ENCODE measurements at regions not wholly inside any gene's neighbourhood (a gene's known extent, or its start where the extent isn't known, plus 50 kb on each side); places are given as distances from the start of the nearest gene placed in this dataset.
"Not testable (repeated sequence)": the region's sequence is repeated elsewhere in the genome, so short reads cannot be mapped to it uniquely, and the experiment has no call there.

DNA sequence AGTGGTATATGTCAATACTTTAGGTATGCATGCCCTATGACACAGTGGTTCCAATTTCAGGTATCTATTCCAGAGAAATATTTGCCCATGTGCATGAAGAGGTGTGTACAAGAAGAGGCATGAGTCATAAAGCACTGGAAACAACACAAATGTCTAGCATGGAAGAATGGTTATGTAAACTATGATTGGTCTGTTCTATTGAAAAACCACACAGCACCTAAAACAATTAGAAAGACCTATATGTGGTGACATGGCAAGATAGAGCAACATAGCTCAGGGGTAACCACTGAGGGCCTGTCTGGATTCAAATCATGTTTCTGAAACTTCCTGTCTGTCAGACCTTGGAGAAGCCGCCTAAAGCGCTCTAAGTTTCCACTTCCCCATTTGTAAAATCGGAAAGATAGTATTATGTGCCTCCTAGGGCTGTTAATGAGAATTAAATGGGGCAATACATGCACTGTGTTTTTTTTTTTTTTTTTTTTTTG is 63.4 kb upstream of the GPCPD1 start:
- no peaks in the 10 kb centered on the region for H3K9me3 Mint-ChIP-seq
- DNase-seq (ENCODE audit: low spot score in 2 of 2) = no peak
- no peak overlapping the region for H3K4me3 Mint-ChIP-seq
- H3K4me1 Mint-ChIP-seq = no peaks in the 10 kb centered on the region
- no peak overlapping the region for H3K27ac Mint-ChIP-seq (ENCODE audit: low read depth)
- ATAC-seq (replicated peaks; ENCODE audit: extremely low read depth, poor library complexity, severe bottlenecking) = peak; percentile 36
- no peaks in the 10 kb centered on the region for H3K27me3 Mint-ChIP-seq
- H3K36me3 Mint-ChIP-seq (ENCODE audit: insufficient read depth) = no peaks in the 10 kb centered on the region

DNA sequence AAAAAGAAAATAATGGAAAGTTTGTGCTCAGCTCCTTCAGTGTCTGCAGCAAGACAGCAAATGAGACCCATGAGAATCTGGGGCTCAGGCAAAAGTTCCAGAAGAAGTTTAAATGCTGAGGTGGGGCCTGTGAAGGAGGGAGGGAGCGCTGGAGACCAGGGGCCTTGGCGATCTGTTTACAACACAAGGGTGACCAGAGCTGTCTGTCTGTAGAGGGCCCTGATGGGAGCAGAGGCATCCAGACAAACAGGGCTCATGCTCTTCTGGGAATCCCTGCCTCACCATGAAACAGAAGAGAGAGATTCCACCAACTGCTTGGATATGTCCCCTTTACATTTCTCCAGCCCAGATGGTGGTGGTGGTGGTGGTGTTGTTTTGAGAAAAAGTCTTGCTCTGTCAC is 60.1 kb upstream of the GPCPD1 start:
- H3K9me3 Mint-ChIP-seq = no peaks in the 10 kb centered on the region
- no peak overlapping the region for H3K4me3 Mint-ChIP-seq
- no peak for ATAC-seq (replicated peaks; ENCODE audit: extremely low read depth, poor library complexity, severe bottlenecking)
- DNase-seq (ENCODE audit: low spot score in 2 of 2) = no peak
- H3K27ac Mint-ChIP-seq (ENCODE audit: low read depth) = no peak overlapping the region
- no peaks in the 10 kb centered on the region for H3K36me3 Mint-ChIP-seq (ENCODE audit: insufficient read depth)
- no peaks in the 10 kb centered on the region for H3K4me1 Mint-ChIP-seq
- H3K27me3 Mint-ChIP-seq = no peaks in the 10 kb centered on the region

DNA sequence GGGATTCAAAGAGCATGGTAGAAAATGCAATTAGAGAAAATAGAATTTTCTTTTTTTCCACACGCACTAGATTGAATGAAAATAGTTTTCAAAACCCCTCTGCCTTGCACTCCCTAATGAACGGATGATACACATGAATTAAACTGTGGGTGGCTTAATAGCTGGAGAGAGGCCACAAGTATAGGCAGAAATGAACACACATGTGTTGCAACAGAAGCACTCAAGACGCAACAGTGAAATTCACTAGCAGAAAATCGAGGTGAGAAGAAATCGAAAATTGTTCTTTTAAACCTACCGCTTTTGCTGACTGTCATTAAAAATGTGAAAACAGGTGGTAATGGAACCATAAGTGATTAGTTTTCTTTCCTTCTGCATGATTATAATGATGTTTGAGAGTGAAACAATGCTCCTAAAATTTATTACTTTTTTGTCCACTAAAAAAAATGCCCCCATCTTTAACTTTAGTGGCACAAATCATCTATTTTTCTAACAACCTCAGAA is 59.3 kb upstream of the GPCPD1 start:
- H3K4me3 Mint-ChIP-seq = no peak overlapping the region
- no peak overlapping the region for H3K27ac Mint-ChIP-seq (ENCODE audit: low read depth)
- H3K9me3 Mint-ChIP-seq = no peaks in the 10 kb centered on the region
- ATAC-seq (replicated peaks; ENCODE audit: extremely low read depth, poor library complexity, severe bottlenecking) (no peak), DNase-seq (ENCODE audit: low spot score in 2 of 2) (no peak)
- no peaks in the 10 kb centered on the region for H3K27me3 Mint-ChIP-seq
- H3K4me1 Mint-ChIP-seq = no peaks in the 10 kb centered on the region
- no peaks in the 10 kb centered on the region for H3K36me3 Mint-ChIP-seq (ENCODE audit: insufficient read depth)

DNA sequence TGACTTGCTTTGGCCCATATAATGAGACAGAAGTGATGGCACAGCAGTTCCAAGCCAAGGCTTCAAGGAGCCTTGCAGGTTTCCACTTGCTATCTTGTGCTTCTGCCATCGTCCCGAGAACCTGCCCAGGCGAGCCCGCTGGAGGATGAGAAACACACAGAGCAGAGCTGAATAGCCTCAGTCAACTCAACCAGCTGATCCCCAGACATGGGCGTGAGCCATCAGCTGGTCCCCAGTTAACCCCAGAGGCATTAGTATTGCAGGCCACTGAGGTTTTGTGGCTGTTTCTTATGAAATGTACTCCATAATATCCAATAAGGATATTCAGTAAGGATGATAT is 57.7 kb upstream of the GPCPD1 start:
- Mint-ChIP-seq H3K9me3 (no peaks in the 10 kb centered on the region), H3K4me3 (no peak overlapping the region), H3K27ac (ENCODE audit: low read depth) (no peak overlapping the region), H3K4me1 (no peaks in the 10 kb centered on the region), H3K36me3 (ENCODE audit: insufficient read depth) (no peaks in the 10 kb centered on the region), H3K27me3 (no peaks in the 10 kb centered on the region)
- DNase-seq (ENCODE audit: low spot score in 2 of 2) (no peak), ATAC-seq (replicated peaks; ENCODE audit: extremely low read depth, poor library complexity, severe bottlenecking) (no peak)

DNA sequence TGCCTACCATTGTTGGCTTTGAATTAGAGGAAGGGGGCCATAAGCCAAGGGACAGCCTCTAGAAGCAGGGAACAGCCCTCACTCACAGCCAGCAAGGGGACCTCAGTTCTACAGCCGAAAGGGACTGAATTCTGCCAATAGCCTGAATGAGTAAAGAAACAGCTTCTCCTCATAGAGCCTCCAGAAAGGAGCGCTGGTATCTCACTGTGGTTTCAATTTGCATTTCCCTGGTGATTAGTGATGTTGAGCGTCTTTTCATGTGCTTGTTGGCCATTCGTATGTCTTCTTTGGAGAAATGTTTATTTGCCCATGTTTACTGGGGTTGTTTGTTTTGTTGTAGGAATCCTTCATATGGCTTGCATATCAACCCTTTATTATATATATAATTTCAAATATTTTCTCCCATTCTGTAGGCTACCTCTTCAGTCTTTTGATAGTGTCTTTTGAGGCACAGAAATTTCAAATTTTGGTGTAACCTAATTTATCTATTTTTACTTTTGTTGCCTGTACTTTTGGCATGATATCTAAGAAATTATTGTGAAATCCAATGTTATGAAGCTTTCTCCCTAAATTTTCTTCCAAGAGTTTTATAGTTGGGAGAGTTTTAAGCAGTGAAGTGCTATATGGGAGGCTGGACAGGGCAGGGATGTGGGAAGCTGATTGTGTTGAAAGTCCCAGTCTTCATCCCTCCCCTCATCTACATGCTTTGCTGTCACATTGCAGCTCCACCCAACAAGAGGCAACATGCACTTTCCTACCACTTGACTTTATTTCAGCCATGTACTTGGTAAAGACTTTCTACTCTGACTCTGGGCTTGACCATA is 57.1 kb upstream of the GPCPD1 start:
- Mint-ChIP-seq H3K4me1 (no peaks in the 10 kb centered on the region), H3K36me3 (ENCODE audit: insufficient read depth) (no peaks in the 10 kb centered on the region), H3K4me3 (no peak overlapping the region), H3K27me3 (no peaks in the 10 kb centered on the region), H3K9me3 (no peaks in the 10 kb centered on the region), H3K27ac (ENCODE audit: low read depth) (no peak overlapping the region)
- no peak for ATAC-seq (replicated peaks; ENCODE audit: extremely low read depth, poor library complexity, severe bottlenecking)
- DNase-seq (ENCODE audit: low spot score in 2 of 2) = no peak

DNA sequence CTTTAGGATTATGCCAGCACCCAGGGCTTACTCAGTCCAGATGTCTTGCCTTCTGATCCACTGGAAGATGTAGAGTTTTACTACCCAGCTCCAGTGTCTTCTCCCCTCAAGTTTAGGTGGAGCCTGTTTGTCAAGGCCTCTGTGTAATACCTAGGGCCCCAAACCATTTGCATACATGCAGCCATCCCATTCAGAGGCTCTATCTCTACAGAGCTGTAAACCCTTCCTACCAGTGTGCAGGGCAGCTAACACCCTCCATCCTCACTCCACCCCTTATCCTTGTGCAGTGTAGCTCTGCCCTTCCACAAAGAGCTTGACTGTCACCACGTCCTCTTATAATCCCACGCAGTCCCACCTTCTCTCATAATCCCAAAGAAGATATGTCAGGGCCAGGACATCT is 54.6 kb upstream of the GPCPD1 start:
- no peaks in the 10 kb centered on the region for H3K27me3 Mint-ChIP-seq
- no peaks in the 10 kb centered on the region for H3K36me3 Mint-ChIP-seq (ENCODE audit: insufficient read depth)
- H3K9me3 Mint-ChIP-seq = no peaks in the 10 kb centered on the region
- H3K4me1 Mint-ChIP-seq = no peaks in the 10 kb centered on the region
- ATAC-seq (replicated peaks; ENCODE audit: extremely low read depth, poor library complexity, severe bottlenecking) (no peak), DNase-seq (ENCODE audit: low spot score in 2 of 2) (no peak)
- H3K4me3 Mint-ChIP-seq = no peak overlapping the region
- H3K27ac Mint-ChIP-seq (ENCODE audit: low read depth) = no peak overlapping the region

DNA sequence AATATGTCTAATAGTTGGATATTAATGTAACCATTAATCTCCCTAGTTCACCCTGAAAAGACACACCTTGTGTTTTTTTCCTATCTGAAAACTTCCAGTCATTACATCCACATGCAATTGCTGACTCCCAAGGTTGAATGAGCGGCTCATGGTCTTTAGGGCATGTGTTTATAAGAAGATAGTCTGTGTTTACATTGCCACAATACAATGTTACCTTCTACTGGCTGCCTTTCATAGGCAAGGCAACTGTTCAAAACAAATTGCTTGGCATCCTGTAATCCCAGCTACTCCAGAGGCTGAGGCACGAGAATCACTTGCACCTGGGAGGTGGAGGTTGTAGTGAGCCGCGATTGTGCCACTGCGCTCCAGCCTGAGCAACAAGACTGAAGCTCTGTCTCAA is 52.6 kb upstream of the GPCPD1 start:
- ATAC-seq (replicated peaks; ENCODE audit: extremely low read depth, poor library complexity, severe bottlenecking) (no peak), DNase-seq (ENCODE audit: low spot score in 2 of 2) (no peak)
- Mint-ChIP-seq H3K27ac (ENCODE audit: low read depth) (no peak overlapping the region), H3K4me1 (no peaks in the 10 kb centered on the region), H3K4me3 (no peak overlapping the region), H3K27me3 (no peaks in the 10 kb centered on the region), H3K9me3 (no peaks in the 10 kb centered on the region), H3K36me3 (ENCODE audit: insufficient read depth) (no peaks in the 10 kb centered on the region)

DNA sequence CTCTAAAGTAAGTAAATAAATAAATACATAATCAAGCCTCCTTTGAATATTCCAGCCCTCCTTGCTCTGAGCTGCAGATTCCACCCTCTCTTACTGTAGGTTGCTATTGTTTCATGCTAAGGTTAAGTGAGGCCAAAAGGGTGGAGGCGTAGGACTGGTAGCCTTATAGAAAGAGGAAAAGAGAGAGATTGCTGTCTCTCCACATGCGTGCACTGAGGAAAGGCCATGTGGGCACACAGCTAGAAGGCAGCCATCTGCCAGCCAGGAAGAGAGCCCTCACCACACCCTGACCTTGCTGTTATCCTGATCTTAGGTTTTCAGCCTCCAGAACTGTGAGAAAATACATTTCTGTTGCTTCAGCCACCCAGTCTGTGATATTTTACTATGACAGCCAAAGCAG is 52.0 kb upstream of the GPCPD1 start:
- no peaks in the 10 kb centered on the region for H3K9me3 Mint-ChIP-seq
- no peaks in the 10 kb centered on the region for H3K4me1 Mint-ChIP-seq
- H3K36me3 Mint-ChIP-seq (ENCODE audit: insufficient read depth) = no peaks in the 10 kb centered on the region
- no peaks in the 10 kb centered on the region for H3K27me3 Mint-ChIP-seq
- H3K4me3 Mint-ChIP-seq = no peak overlapping the region
- DNase-seq (ENCODE audit: low spot score in 2 of 2) (no peak), ATAC-seq (replicated peaks; ENCODE audit: extremely low read depth, poor library complexity, severe bottlenecking) (no peak)
- no peak overlapping the region for H3K27ac Mint-ChIP-seq (ENCODE audit: low read depth)

DNA sequence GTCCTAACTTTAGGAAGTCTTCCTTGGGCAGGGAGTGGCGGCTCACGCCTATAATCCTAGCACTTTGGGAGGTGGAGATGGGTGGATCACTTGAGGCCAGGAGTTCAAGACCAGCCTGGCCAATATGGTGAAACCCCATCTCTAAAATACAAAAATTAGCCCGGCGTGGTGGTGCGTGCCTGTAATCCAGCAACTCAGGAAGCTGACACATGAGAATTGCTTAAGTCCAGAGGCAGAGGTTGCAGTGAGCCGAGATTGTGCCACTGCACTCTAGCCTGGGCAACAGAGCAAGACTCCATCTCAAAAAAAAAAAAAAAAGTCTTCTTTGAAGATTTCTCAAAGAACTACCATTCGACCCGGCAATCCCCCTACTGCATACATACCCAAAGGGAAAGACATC is 50.0 kb upstream of the GPCPD1 start:
- not testable (repeated sequence) for ATAC-seq (replicated peaks; ENCODE audit: extremely low read depth, poor library complexity, severe bottlenecking); DNase-seq (ENCODE audit: low spot score in 2 of 2); H3K27me3 Mint-ChIP-seq; H3K4me3 Mint-ChIP-seq; H3K27ac Mint-ChIP-seq (ENCODE audit: low read depth); H3K36me3 Mint-ChIP-seq (ENCODE audit: insufficient read depth); H3K9me3 Mint-ChIP-seq; H3K4me1 Mint-ChIP-seq
